ENCODE measurements at regions not wholly inside any gene's neighbourhood (a gene's known extent, or its start where the extent isn't known, plus 50 kb on each side); places are given as distances from the start of the nearest gene placed in this dataset.

DNA sequence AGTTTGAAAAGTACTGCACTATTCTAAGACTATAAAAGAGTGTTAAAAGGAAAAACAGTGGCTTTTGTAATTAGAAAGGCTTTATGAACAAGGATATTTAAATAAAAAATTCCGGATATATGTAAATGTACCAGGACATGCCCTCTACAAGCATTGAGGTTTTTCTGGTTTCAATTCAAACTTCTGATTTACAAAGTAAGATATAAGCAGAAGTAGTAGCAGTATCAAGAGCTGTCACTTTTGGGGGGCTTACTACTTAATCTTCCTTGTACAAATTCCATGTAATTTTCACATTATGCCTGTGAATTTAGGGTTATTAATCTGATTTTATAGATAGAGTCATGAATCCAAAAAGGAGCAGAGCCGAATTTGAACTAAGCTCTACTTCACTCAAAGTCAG lies 170.3 kb upstream of the ATP2B1 start:
- FAIRE-seq = no peak
- intact Hi-C loops (cut with micrococcal nuclease) (loop anchor here (10.0 kb wide), 1 partner anchor 1026 kb away; no protein-coding TSS in a partner anchor), dilution Hi-C loops (cut with MboI; ENCODE audit: extremely low pct_ligation_motif_present, low sequenced_read_pairs) (no loop called here)
- no peak overlapping the region for H3K4me3 ChIP-seq (replicated peaks in 1 of 3; ENCODE audit: insufficient read depth in 1 of 3, low read depth in 1 of 3, low read length in 3 of 3)
- H3K4me2 ChIP-seq (ENCODE audit: insufficient read depth, low read length) = no peak overlapping the region
- DNase-seq (ENCODE audit: low read depth, low spot score) = no peak
- ChIA-PET POLR2A (no interaction called here), CTCF (no interaction called here)
- H3K9me1 ChIP-seq (replicated peaks; ENCODE audit: control insufficient read depth, extremely low read depth, insufficient read depth, low read length) = no peaks in the 10 kb centered on the region
- TF ChIP-seq POLR2A (IDR thresholded peaks at IDR 0.05; ENCODE audit: low read depth, low read length) = no peak
- no peak for TF ChIP-seq GATA2 (IDR thresholded peaks at IDR 0.05; ENCODE audit: insufficient read depth, insufficient read length, low read depth, low read length)
- no peak for TF ChIP-seq MYC (IDR thresholded peaks at IDR 0.05; ENCODE audit: low read depth, low read length)
- no peak for TF ChIP-seq CTCF (IDR thresholded peaks at IDR 0.05; ENCODE audit: extremely low read depth in 1 of 2, insufficient read depth in 1 of 2, low read depth in 1 of 2, low read length in 2 of 2)
- no peak for TF ChIP-seq JUN (IDR thresholded peaks at IDR 0.05; ENCODE audit: borderline replicate concordance, insufficient read depth, insufficient read length, low read depth)
- H3K36me3 ChIP-seq (ENCODE audit: control insufficient read depth in 2 of 2, extremely low read depth in 1 of 2, insufficient read depth in 2 of 2, low read length in 2 of 2) = no peaks in the 10 kb centered on the region
- BruUV-seq (replicated peaks) = no TSS peak
- H4K20me1 ChIP-seq (replicated peaks; ENCODE audit: control insufficient read depth, extremely low read depth, insufficient read depth, low read length) = no peaks in the 10 kb centered on the region
- no peaks in the 10 kb centered on the region for H3K9me3 ChIP-seq (replicated peaks; ENCODE audit: control insufficient read depth, insufficient read depth, low read length)
- no peaks in the 10 kb centered on the region for H3K27me3 ChIP-seq (ENCODE audit: control insufficient read depth in 2 of 2, insufficient read depth in 2 of 2, low read length in 2 of 2)
- H3K4me1 ChIP-seq (ENCODE audit: control insufficient read depth, extremely low read depth, insufficient read depth, low read length) = no peaks in the 10 kb centered on the region
- H2AFZ ChIP-seq (ENCODE audit: low read depth, low read length) = no peak overlapping the region
- no peak overlapping the region for H3K9ac ChIP-seq (replicated peaks; ENCODE audit: extremely low read depth, insufficient read depth, low read length)
- no peaks in the 10 kb centered on the region for H3K79me2 ChIP-seq (ENCODE audit: control insufficient read depth, insufficient read depth, low read length)
- no peak overlapping the region for H3K27ac ChIP-seq (ENCODE audit: insufficient read depth, low read depth, low read length)

GRCh38 chr12:89878327-89878726 lies 169.7 kb upstream of the ATP2B1 start:
- ChIA-PET POLR2A (no interaction called here), CTCF (no interaction called here)
- Histone ChIP-seq H4K20me1 (replicated peaks; ENCODE audit: control insufficient read depth, extremely low read depth, insufficient read depth, low read length) (no peaks in the 10 kb centered on the region), H3K4me2 (ENCODE audit: insufficient read depth, low read length) (no peak overlapping the region), H3K9me3 (replicated peaks; ENCODE audit: control insufficient read depth, insufficient read depth, low read length) (no peaks in the 10 kb centered on the region), H3K36me3 (ENCODE audit: control insufficient read depth in 2 of 2, extremely low read depth in 1 of 2, insufficient read depth in 2 of 2, low read length in 2 of 2) (no peaks in the 10 kb centered on the region), H3K79me2 (ENCODE audit: control insufficient read depth, insufficient read depth, low read length) (no peaks in the 10 kb centered on the region), H3K27me3 (ENCODE audit: control insufficient read depth in 2 of 2, insufficient read depth in 2 of 2, low read length in 2 of 2) (no peaks in the 10 kb centered on the region), H3K9me1 (replicated peaks; ENCODE audit: control insufficient read depth, extremely low read depth, insufficient read depth, low read length) (no peaks in the 10 kb centered on the region), H3K9ac (replicated peaks; ENCODE audit: extremely low read depth, insufficient read depth, low read length) (no peak overlapping the region), H3K4me3 (replicated peaks in 1 of 3; ENCODE audit: insufficient read depth in 1 of 3, low read depth in 1 of 3, low read length in 3 of 3) (no peak overlapping the region), H3K27ac (ENCODE audit: insufficient read depth, low read depth, low read length) (no peak overlapping the region), H2AFZ (ENCODE audit: low read depth, low read length) (no peak overlapping the region), H3K4me1 (ENCODE audit: control insufficient read depth, extremely low read depth, insufficient read depth, low read length) (no peaks in the 10 kb centered on the region)
- BruUV-seq (replicated peaks) = no TSS peak
- DNase-seq (ENCODE audit: low read depth, low spot score) = no peak
- dilution Hi-C loops (cut with MboI; ENCODE audit: extremely low pct_ligation_motif_present, low sequenced_read_pairs) = no loop called here
- intact Hi-C loops (cut with micrococcal nuclease) = loop anchor here (10.0 kb wide), 1 partner anchor 1026 kb away; no protein-coding TSS in a partner anchor
- FAIRE-seq = no peak
- TF ChIP-seq POLR2AphosphoS5 (IDR thresholded peaks at IDR 0.05; ENCODE audit: insufficient read depth, low read depth, low read length) (no peak), JUN (IDR thresholded peaks at IDR 0.05; ENCODE audit: borderline replicate concordance, insufficient read depth, insufficient read length, low read depth) (no peak), CTCF (IDR thresholded peaks at IDR 0.05; ENCODE audit: extremely low read depth in 1 of 2, insufficient read depth in 1 of 2, low read depth in 1 of 2, low read length in 2 of 2) (no peak), POLR2A (IDR thresholded peaks at IDR 0.05; ENCODE audit: low read depth, low read length) (no peak), EZH2 (IDR thresholded peaks at IDR 0.05; ENCODE audit: borderline replicate concordance, low read depth, low read length, severe bottlenecking) (no peak), FOS (IDR thresholded peaks at IDR 0.05; ENCODE audit: borderline replicate concordance, insufficient read depth, low read length) (no peak), MYC (IDR thresholded peaks at IDR 0.05; ENCODE audit: low read depth, low read length) (no peak), GATA2 (IDR thresholded peaks at IDR 0.05; ENCODE audit: insufficient read depth, insufficient read length, low read depth, low read length) (no peak)
- TF ChIP-seq, protein P1, sequence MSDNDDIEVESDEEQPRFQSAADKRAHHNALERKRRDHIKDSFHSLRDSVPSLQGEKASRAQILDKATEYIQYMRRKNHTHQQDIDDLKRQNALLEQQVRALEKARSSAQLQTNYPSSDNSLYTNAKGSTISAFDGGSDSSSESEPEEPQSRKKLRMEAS (IDR thresholded peaks at IDR 0.05; ENCODE audit: insufficient read depth, insufficient read length) = no peak
